HCT116 (cell line): ENCODE measurements at regions not wholly inside any gene's neighbourhood (a gene's known extent, or its start where the extent isn't known, plus 50 kb on each side); places are given as distances from the start of the nearest gene placed in this dataset.

Source experiments
- ATAC-seq: fragments of 200-7000 bp; cut with Tn5 transposase; 2 replicates; pipeline ENCODE4 v1.9.1; 2020; ENCODE audit warnings: mild to moderate bottlenecking, moderate library complexity
- BruUV-seq: library from RNA; stranded (reverse); fragments of 400-500 nt; replicated peaks from 2 replicates; lab custom pipeline; 2021; lab: Mats Ljungman, UMichigan
- CTCF ChIA-PET: fragments of 300-600 bp; sonication (Branson Sonifier 250); formaldehyde crosslinking; loops from one replicate; lab custom pipeline; 2021; ENCODE audit warnings: antibody characterized with exemption; lab: Charles Lee
- POLR2A ChIA-PET: fragments of 300-600, 350-600 bp; sonication (Branson Sonifier 250); formaldehyde crosslinking; loops from one replicate; lab custom pipeline; 2021; ENCODE audit warnings: antibody characterized with exemption; lab: Charles Lee
- RAD21 ChIA-PET, 2 experiments: fragments of 300-600 bp; sonication (Branson Sonifier 250); formaldehyde crosslinking; loops; one replicate each; lab custom pipeline; 2023; ENCODE audit warnings: low total read pairs in 2 of 2; ENCODE audit not compliant: uncharacterized antibody in 2 of 2, unreplicated experiment in 2 of 2, low non-redundant PET in 1 of 2; lab: Charles Lee
- DNase-seq: peaks from one replicate; pipeline ENCODE4 v3.0.0-alpha.2; 2010; ENCODE audit warnings: low read depth, low spot score
- H2AFZ ChIP-seq: fragments of 200-600 bp; shearing (Covaris generic), sonication (generic); 2 replicates; pipeline ENCODE4 v1.6.1; 2017; ENCODE audit warnings: low read depth, mixed run types, mixed read lengths, antibody characterized with exemption, low read length; ENCODE audit not compliant: poor library complexity, severe bottlenecking
- H3K27ac ChIP-seq: 2 replicates; pipeline ENCODE4 v1.5.1; 2012; ENCODE audit warnings: low read depth, low read length
- H3K27me3 ChIP-seq: fragments of 200-600 bp; sonication (generic); 2 replicates; pipeline ENCODE4 v1.6.1; 2016; ENCODE audit warnings: mixed run types, low read length, mixed read lengths; ENCODE audit not compliant: insufficient read depth
- H3K36me3 ChIP-seq, 2 experiments: fragments of 200-500 bp in 1 of 2; fragments of 200-600 bp in 1 of 2; sonication (Bioruptor generic) in 1 of 2; sonication (generic) in 1 of 2; 2 replicates each; pipeline versions ENCODE4 v1.5.1 to v1.6.1; 2014 to 2016; ENCODE audit warnings: low read length in 2 of 2, inconsistent platforms in 1 of 2, mixed read lengths in 1 of 2, mixed run types in 1 of 2; ENCODE audit not compliant: insufficient read depth in 2 of 2, control insufficient read depth in 1 of 2
- H3K4me1 ChIP-seq, 2 experiments: fragments of 200-600 bp in 1 of 2; sonication (generic) in 1 of 2; 2 replicates each; pipeline versions ENCODE4 v1.5.1 to v1.6.1; 2012 to 2017; ENCODE audit warnings: low read length in 2 of 2, inconsistent platforms in 1 of 2, mild to moderate bottlenecking in 1 of 2, mixed read lengths in 1 of 2, mixed run types in 1 of 2, moderate library complexity in 1 of 2; ENCODE audit not compliant: insufficient read depth in 2 of 2, control insufficient read depth in 1 of 2
- H3K4me2 ChIP-seq: fragments of 200-600 bp; sonication (generic); 2 replicates; pipeline ENCODE4 v1.6.1; 2017; ENCODE audit warnings: mixed run types, low read length, mixed read lengths
- H3K4me3 ChIP-seq, 2 experiments: fragments of 200-600 bp in 1 of 2; sonication (generic) in 1 of 2; replicated peaks in 1 of 2; 2 replicates each; pipeline ENCODE4 v1.5.1; 2011 to 2016; ENCODE audit warnings: low read length in 2 of 2, control low read depth in 1 of 2, low read depth in 1 of 2, mild to moderate bottlenecking in 1 of 2, mixed read lengths in 1 of 2, mixed run types in 1 of 2
- H3K79me2 ChIP-seq: fragments of 200-600 bp; sonication (generic); 2 replicates; pipeline ENCODE4 v1.6.1; 2017; ENCODE audit warnings: mild to moderate bottlenecking, mixed run types, low read length, moderate library complexity, mixed read lengths; ENCODE audit not compliant: insufficient read depth
- H3K9ac ChIP-seq: fragments of 200-600 bp; sonication (generic); 2 replicates; pipeline ENCODE4 v1.6.1; 2016; ENCODE audit warnings: low read length, mixed read lengths
- H3K9me2 ChIP-seq: fragments of 200-600 bp; sonication (generic), shearing (Covaris generic); 2 replicates; pipeline ENCODE4 v1.6.1; 2017; ENCODE audit warnings: mixed run types, mild to moderate bottlenecking, moderate library complexity; ENCODE audit not compliant: insufficient read depth
- H3K9me3 ChIP-seq, 2 experiments: fragments of 200-500 bp in 1 of 2; fragments of 200-600 bp in 1 of 2; sonication (Bioruptor generic) in 1 of 2; sonication (generic) in 1 of 2; 2 replicates each; pipeline ENCODE4 v1.6.1; 2014 to 2017; ENCODE audit warnings: low read length in 2 of 2, mixed read lengths in 2 of 2, inconsistent platforms in 1 of 2, low read depth in 1 of 2, mild to moderate bottlenecking in 1 of 2, mixed run types in 1 of 2, moderate library complexity in 1 of 2; ENCODE audit not compliant: control insufficient read depth in 1 of 2, insufficient read depth in 1 of 2
- H4K20me1 ChIP-seq: fragments of 200-600 bp; sonication (generic), shearing (Covaris generic); 2 replicates; pipeline ENCODE4 v1.6.1; 2017; ENCODE audit warnings: mixed run types, mild to moderate bottlenecking, moderate library complexity; ENCODE audit not compliant: insufficient read depth
- CEBPB ChIP-seq: IDR thresholded peaks from 2 replicates; pipeline ENCODE4 v1.6.1; 2012; ENCODE audit warnings: low read depth
- CTCF ChIP-seq, 3 experiments: fragments of 200-600 bp in 1 of 3; sonication (generic) in 1 of 3; IDR thresholded peaks in 2 of 3; conservative IDR thresholded peaks in 1 of 3; 2 replicates each; pipeline ENCODE4 v1.5.1; 2012 to 2017; ENCODE audit warnings: low read depth in 2 of 3, low read length in 2 of 3, antibody characterized with exemption in 1 of 3, borderline replicate concordance in 1 of 3, control low read depth in 1 of 3, mild to moderate bottlenecking in 1 of 3, mixed read lengths in 1 of 3, mixed run types in 1 of 3, moderate library complexity in 1 of 3; ENCODE audit not compliant: insufficient read depth in 1 of 3
- EGR1 ChIP-seq: IDR thresholded peaks from 2 replicates; pipeline ENCODE4 v1.6.1; 2012; ENCODE audit warnings: low read depth
- EZH2 ChIP-seq: fragments of 200-600 bp; sonication (generic); IDR thresholded peaks from 2 replicates; pipeline ENCODE4 v1.6.1; 2017; ENCODE audit warnings: antibody characterized with exemption, mixed run types
- EZH2phosphoT487 ChIP-seq: fragments of 200-600 bp; IDR thresholded peaks from 2 replicates; pipeline ENCODE4 v1.6.1; 2018; ENCODE audit warnings: antibody characterized with exemption, borderline replicate concordance
- FOSL1 ChIP-seq: IDR thresholded peaks from 2 replicates; pipeline ENCODE4 v1.6.1; 2012; ENCODE audit warnings: low read depth
- JUND ChIP-seq: IDR thresholded peaks from 2 replicates; pipeline ENCODE4 v1.6.1; 2012
- POLR2A ChIP-seq: IDR thresholded peaks from 2 replicates; pipeline ENCODE4 v1.7.0; 2011; ENCODE audit warnings: borderline replicate concordance; ENCODE audit not compliant: insufficient read depth, insufficient read length; ENCODE audit errors: extremely low read depth
- POLR2AphosphoS5 ChIP-seq: IDR thresholded peaks from 2 replicates; pipeline ENCODE4 v1.6.1; 2011; ENCODE audit warnings: mild to moderate bottlenecking, low read depth, low read length, moderate library complexity
- SP1 ChIP-seq: IDR thresholded peaks from 2 replicates; pipeline ENCODE4 v1.6.1; 2012; ENCODE audit warnings: low read depth
- SRF ChIP-seq: IDR thresholded peaks from 2 replicates; pipeline ENCODE4 v1.6.1; 2012; ENCODE audit warnings: low read depth
- TCF7L2 ChIP-seq: IDR thresholded peaks from 2 replicates; pipeline ENCODE4 v1.7.0; 2011; ENCODE audit warnings: borderline replicate concordance, inconsistent platforms; ENCODE audit not compliant: insufficient read depth, insufficient read length; ENCODE audit errors: extremely low read depth
- ZFX ChIP-seq: fragments of 450-650 bp; IDR thresholded peaks from 2 replicates; pipeline ENCODE4 v1.6.1; 2017
- ZNF274 ChIP-seq: fragments of 200-500 bp; sonication (Bioruptor generic); IDR thresholded peaks from 2 replicates; pipeline ENCODE4 v1.6.1; 2014; ENCODE audit warnings: mild to moderate bottlenecking, low read depth, low read length, inconsistent platforms
- intact Hi-C: fragments of 100-400 bp; cut with micrococcal nuclease; formaldehyde crosslinking; loops from 2 replicates; pipeline ENCODE4 v1.10.0; 2022
- TF ChIP-seq, protein P1 (sequence below): IDR thresholded peaks from 2 replicates; pipeline ENCODE4 v1.6.1; 2011; ENCODE audit warnings: mild to moderate bottlenecking, low read length, moderate library complexity; ENCODE audit not compliant: insufficient replicate concordance; ENCODE audit errors: extremely low read depth
- TF ChIP-seq, protein P2 (sequence below): IDR thresholded peaks from 2 replicates; pipeline ENCODE4 v1.6.1; 2012

DNA sequence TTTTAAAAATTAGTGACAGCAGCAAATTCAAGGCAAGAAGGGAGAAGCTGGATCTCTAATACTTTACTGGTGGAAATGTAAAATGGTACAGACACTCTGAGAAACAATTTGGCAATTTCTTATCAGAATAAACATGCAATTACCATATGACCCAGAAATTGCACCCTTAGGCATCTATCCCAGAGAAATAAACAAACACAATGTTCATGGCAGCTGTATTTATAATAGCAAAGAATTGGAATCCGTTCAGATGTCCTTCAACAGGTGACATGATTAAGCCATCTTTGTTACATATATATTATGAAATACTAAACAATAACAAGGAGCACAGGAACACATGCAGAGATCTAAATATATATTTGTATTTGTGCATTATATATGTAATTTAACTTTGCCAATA lies 756.5 kb downstream of the SLITRK1 start:
- intact Hi-C loops, result no loop called here
- POLR2A ChIA-PET, result no interaction called here
- no peak overlapping the region for H3K4me3 ChIP-seq
- no peak overlapping the region for H3K9ac ChIP-seq
- BruUV-seq, result no TSS peak
- TF ChIP-seq POLR2AphosphoS5, result no peak
- no peak for TF ChIP-seq CEBPB
- TF ChIP-seq ZNF274, result no peak
- TF ChIP-seq SRF, result no peak
- no peak for TF ChIP-seq EZH2
- no peak for DNase-seq
- H3K36me3 ChIP-seq, result no peaks in the 10 kb centered on the region
- no peaks in the 10 kb centered on the region for H4K20me1 ChIP-seq
- H3K4me2 ChIP-seq, result no peak overlapping the region
- H3K9me3 ChIP-seq, result no peaks in the 10 kb centered on the region; a peak in 1 of 4 replicates
- no peaks in the 10 kb centered on the region for H3K4me1 ChIP-seq
- H2AFZ ChIP-seq, result no peak overlapping the region
- RAD21 ChIA-PET, result no interaction called here
- no peak overlapping the region for H3K27ac ChIP-seq
- ATAC-seq, result no peak
- no peaks in the 10 kb centered on the region for H3K9me2 ChIP-seq
- CTCF ChIA-PET, result no interaction called here
- H3K79me2 ChIP-seq, result no peaks in the 10 kb centered on the region
- no peaks in the 10 kb centered on the region for H3K27me3 ChIP-seq

GRCh38 chr13:83121896-83122295 lies 760.4 kb downstream of the SLITRK1 start:
- no peak overlapping the region for H3K27ac ChIP-seq
- H3K27me3 ChIP-seq, result no peaks in the 10 kb centered on the region
- H2AFZ ChIP-seq, result no peak overlapping the region
- H3K4me2 ChIP-seq, result no peak overlapping the region
- H3K4me3 ChIP-seq, result no peak overlapping the region
- no peaks in the 10 kb centered on the region for H3K79me2 ChIP-seq
- intact Hi-C loops, result no loop called here
- no TSS peak for BruUV-seq
- TF ChIP-seq, protein P1, sequence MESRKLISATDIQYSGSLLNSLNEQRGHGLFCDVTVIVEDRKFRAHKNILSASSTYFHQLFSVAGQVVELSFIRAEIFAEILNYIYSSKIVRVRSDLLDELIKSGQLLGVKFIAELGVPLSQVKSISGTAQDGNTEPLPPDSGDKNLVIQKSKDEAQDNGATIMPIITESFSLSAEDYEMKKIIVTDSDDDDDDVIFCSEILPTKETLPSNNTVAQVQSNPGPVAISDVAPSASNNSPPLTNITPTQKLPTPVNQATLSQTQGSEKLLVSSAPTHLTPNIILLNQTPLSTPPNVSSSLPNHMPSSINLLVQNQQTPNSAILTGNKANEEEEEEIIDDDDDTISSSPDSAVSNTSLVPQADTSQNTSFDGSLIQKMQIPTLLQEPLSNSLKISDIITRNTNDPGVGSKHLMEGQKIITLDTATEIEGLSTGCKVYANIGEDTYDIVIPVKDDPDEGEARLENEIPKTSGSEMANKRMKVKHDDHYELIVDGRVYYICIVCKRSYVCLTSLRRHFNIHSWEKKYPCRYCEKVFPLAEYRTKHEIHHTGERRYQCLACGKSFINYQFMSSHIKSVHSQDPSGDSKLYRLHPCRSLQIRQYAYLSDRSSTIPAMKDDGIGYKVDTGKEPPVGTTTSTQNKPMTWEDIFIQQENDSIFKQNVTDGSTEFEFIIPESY, result no peak
- no peak for TF ChIP-seq POLR2A
- no peak for TF ChIP-seq ZNF274
- TF ChIP-seq SP1, result no peak
- TF ChIP-seq, protein P2, sequence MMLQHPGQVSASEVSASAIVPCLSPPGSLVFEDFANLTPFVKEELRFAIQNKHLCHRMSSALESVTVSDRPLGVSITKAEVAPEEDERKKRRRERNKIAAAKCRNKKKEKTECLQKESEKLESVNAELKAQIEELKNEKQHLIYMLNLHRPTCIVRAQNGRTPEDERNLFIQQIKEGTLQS, result no peak
- TF ChIP-seq POLR2AphosphoS5, result no peak
- no peak for TF ChIP-seq ZFX
- no peak for TF ChIP-seq JUND
- TF ChIP-seq TCF7L2, result no peak
- TF ChIP-seq EZH2, result no peak
- TF ChIP-seq FOSL1, result no peak
- no peak for TF ChIP-seq EGR1
- TF ChIP-seq CTCF (IDR thresholded peaks at IDR 0.05 in 2 of 3, conservative IDR thresholded peaks at IDR 0.05 in 1 of 3; ENCODE audit: borderline replicate concordance in 1 of 3, insufficient read depth in 1 of 3, low read depth in 2 of 3, low read length in 2 of 3), result no peak
- no peak for TF ChIP-seq EZH2phosphoT487
- ChIA-PET RAD21 (no interaction called here), CTCF (no interaction called here), POLR2A (no interaction called here)
- no peaks in the 10 kb centered on the region for H4K20me1 ChIP-seq
- ATAC-seq (no peak), DNase-seq (no peak)
- H3K9me3 ChIP-seq, result no peaks in the 10 kb centered on the region
- no peaks in the 10 kb centered on the region for H3K36me3 ChIP-seq
- H3K9me2 ChIP-seq, result no peaks in the 10 kb centered on the region
- H3K4me1 ChIP-seq, result no peaks in the 10 kb centered on the region
- no peak overlapping the region for H3K9ac ChIP-seq
